Thyroid gland (tissue), 4 donors: ENCODE measurements at regions not wholly inside any gene's neighbourhood (a gene's known extent, or its start where the extent isn't known, plus 50 kb on each side); places are given as distances from the start of the nearest gene placed in this dataset.

Source experiments
- POLR2A ChIP-seq, 2 donors: fragments of 450-650 bp; IDR thresholded peaks; one replicate each; pipeline ENCODE4 v1.6.1; 2017; ENCODE audit warnings: antibody characterized with exemption in 2 of 2, mild to moderate bottlenecking in 2 of 2, moderate library complexity in 1 of 2
- TF ChIP-seq, protein P1 (sequence below), 6 experiments: fragments of 200-600 bp in 3 of 6; fragments of 450-650 bp in 3 of 6; sonication (generic) in 3 of 6; IDR thresholded peaks; one replicate each; pipeline ENCODE4 v1.5.1; 2016 to 2019; ENCODE audit warnings: antibody characterized with exemption in 6 of 6, mild to moderate bottlenecking in 2 of 6, inconsistent platforms in 1 of 6, moderate library complexity in 1 of 6

DNA sequence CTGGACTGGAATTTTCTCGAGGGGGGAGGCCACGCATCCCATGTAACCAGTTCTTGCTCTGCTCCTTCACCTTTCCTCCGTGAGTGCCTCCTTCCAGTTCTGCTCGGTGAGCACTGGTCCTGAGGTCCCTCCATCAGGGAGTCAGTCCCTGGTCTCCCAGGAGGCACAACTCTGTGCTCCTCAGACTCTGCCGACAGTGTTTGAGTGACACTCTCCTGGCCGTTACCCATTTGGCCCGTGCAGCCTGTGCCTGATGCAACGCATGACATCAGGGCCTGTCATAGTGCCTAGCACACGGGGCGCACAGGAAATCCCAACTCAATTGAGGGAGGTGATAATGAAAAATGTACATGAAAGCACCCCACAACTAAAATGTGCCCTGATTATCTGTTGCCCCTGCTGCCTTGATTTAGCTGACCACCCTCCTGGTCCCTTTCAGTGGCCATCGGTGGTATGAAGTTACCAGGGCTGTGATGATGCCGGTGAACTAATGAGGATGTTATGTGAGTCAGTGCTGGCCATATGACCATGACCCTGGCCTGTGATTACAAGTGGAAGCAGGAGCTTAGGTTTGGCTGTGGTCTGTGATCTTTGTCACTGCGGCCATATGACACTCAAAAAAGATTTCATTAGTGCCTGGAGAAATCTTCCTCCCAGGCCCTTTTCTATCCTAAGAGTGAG lies 144.6 kb downstream of the TDRD15 start:
- TF ChIP-seq, protein P1, sequence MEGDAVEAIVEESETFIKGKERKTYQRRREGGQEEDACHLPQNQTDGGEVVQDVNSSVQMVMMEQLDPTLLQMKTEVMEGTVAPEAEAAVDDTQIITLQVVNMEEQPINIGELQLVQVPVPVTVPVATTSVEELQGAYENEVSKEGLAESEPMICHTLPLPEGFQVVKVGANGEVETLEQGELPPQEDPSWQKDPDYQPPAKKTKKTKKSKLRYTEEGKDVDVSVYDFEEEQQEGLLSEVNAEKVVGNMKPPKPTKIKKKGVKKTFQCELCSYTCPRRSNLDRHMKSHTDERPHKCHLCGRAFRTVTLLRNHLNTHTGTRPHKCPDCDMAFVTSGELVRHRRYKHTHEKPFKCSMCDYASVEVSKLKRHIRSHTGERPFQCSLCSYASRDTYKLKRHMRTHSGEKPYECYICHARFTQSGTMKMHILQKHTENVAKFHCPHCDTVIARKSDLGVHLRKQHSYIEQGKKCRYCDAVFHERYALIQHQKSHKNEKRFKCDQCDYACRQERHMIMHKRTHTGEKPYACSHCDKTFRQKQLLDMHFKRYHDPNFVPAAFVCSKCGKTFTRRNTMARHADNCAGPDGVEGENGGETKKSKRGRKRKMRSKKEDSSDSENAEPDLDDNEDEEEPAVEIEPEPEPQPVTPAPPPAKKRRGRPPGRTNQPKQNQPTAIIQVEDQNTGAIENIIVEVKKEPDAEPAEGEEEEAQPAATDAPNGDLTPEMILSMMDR (IDR thresholded peaks at IDR 0.05) = no peak
- TF ChIP-seq POLR2A (IDR thresholded peaks at IDR 0.05) = no peak
